ENCODE measurements at regions not wholly inside any gene's neighbourhood (a gene's known extent, or its start where the extent isn't known, plus 50 kb on each side); places are given as distances from the start of the nearest gene placed in this dataset.

GRCh38 chr22:25403284-25403810 lies 161.1 kb upstream of the GRK3 start:
- no peak for TF ChIP-seq CTCF (IDR thresholded peaks at IDR 0.05; ENCODE audit: low read depth, low read length, missing control alignments)
- peak overlapping the region; percentile 82 for H3K4me3 ChIP-seq (replicated peaks; ENCODE audit: low read depth, low read length)
- no peak for DNase-seq (ENCODE audit: extremely low read depth, low read depth)

GRCh38 chr22:25403811-25404471 lies 160.5 kb upstream of the GRK3 start:
- no peak for DNase-seq (ENCODE audit: extremely low read depth, low read depth)
- H3K4me3 ChIP-seq (replicated peaks; ENCODE audit: low read depth, low read length), result peak overlapping the region; percentile 82
- no peak for TF ChIP-seq CTCF (IDR thresholded peaks at IDR 0.05; ENCODE audit: low read depth, low read length, missing control alignments)

GRCh38 chr22:25404556-25404927 lies 159.9 kb upstream of the GRK3 start:
- no peak for TF ChIP-seq CTCF (IDR thresholded peaks at IDR 0.05; ENCODE audit: low read depth, low read length, missing control alignments)
- no peak for DNase-seq (ENCODE audit: extremely low read depth, low read depth)

GRCh38 chr22:25404928-25405816 lies 159.3 kb upstream of the GRK3 start:
- H3K4me3 ChIP-seq (replicated peaks; ENCODE audit: low read depth, low read length), result peak overlapping the region; percentile 82
- no peak for DNase-seq (ENCODE audit: extremely low read depth, low read depth)
- TF ChIP-seq CTCF (IDR thresholded peaks at IDR 0.05; ENCODE audit: low read depth, low read length, missing control alignments), result no peak

More at GRCh38 chr22:25404556-25404927, 159.9 kb upstream of the GRK3 start:
- H3K4me3 ChIP-seq (replicated peaks; ENCODE audit: low read depth, low read length), result peak overlapping the region; percentile 82

GRCh38 chr22:25405841-25406509 lies 158.5 kb upstream of the GRK3 start:
- no peak for DNase-seq (ENCODE audit: extremely low read depth, low read depth)
- TF ChIP-seq CTCF (IDR thresholded peaks at IDR 0.05; ENCODE audit: low read depth, low read length, missing control alignments), result no peak
- H3K4me3 ChIP-seq (replicated peaks; ENCODE audit: low read depth, low read length), result peak overlapping the region; percentile 82

DNA sequence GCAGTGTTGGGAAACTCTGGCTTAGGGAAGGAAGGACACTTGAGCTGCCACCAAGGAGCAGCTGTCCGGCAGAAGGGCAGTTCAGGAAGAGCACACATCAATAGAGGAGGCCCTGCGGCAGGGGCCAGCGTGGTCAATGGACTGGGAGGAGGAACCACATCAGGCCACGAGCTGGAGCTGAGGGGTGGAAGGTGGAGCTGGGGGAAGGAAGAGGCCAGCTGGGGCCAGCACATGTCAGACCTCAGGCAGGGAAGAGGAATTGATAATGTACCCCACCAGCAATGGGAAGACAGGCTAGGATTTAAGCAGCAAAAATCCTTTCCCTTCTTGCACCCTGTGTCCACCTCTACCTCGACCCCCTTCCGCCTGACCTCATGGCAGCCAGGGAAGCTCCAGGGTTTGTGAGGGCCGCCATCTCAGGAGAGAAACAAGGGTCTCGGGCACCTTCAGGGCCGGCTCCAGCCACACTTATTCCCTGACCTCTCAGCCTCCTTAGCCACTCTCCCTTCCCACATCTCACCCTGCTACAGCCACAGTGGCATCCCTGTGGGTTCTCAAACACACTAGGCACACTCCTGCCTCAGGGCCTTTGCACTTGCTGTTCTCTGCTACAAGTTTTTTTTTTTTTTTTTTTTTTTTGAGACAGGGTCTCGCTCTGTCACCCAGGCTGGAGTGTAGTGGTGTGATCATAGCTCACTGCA lies 157.8 kb upstream of the GRK3 start:
- H3K4me3 ChIP-seq (replicated peaks; ENCODE audit: low read depth, low read length), result no peak overlapping the region
- TF ChIP-seq CTCF (IDR thresholded peaks at IDR 0.05; ENCODE audit: low read depth, low read length, missing control alignments), result no peak

More for the DNA sequence above, 157.8 kb upstream of the GRK3 start:
- no peak for DNase-seq (ENCODE audit: extremely low read depth, low read depth)

Data from HFF-Myc (cell line).